Naive B cell (primary cell): ENCODE measurements at regions not wholly inside any gene's neighbourhood (a gene's known extent, or its start where the extent isn't known, plus 50 kb on each side); places are given as distances from the start of the nearest gene placed in this dataset.
"Not testable (repeated sequence)": the region's sequence is repeated elsewhere in the genome, so short reads cannot be mapped to it uniquely, and the experiment has no call there.

Source experiments
- ATAC-seq, 2 donors: fragments of 150-1000 bp; cut with Tn5 transposase; 2 replicates each; pipeline ENCODE4 v1.10.0; 2021; ENCODE audit warnings: low read depth in 2 of 2, mild to moderate bottlenecking in 2 of 2, moderate library complexity in 2 of 2
- DNase-seq: peaks from one replicate; pipeline ENCODE4 v3.0.0; 2022
- H3K27ac Mint-ChIP-seq, 6 donors: one replicate each; pipeline ENCODE4 v1.8.0; 2020 to 2022; ENCODE audit warnings: mild to moderate bottlenecking in 6 of 6, mixed read lengths in 6 of 6, moderate library complexity in 5 of 6, inconsistent platforms in 2 of 6
- H3K27me3 Mint-ChIP-seq, 3 donors: one replicate each; pipeline ENCODE4 v1.8.0; 2021 to 2022; ENCODE audit warnings: mixed read lengths in 3 of 3, mild to moderate bottlenecking in 1 of 3
- H3K36me3 Mint-ChIP-seq, 2 donors: one replicate each; pipeline ENCODE4 v1.8.0; 2020 to 2022; ENCODE audit warnings: mixed read lengths in 2 of 2, inconsistent platforms in 1 of 2, mild to moderate bottlenecking in 1 of 2
- H3K4me1 Mint-ChIP-seq, 3 donors: one replicate each; pipeline ENCODE4 v1.8.0; 2020 to 2022; ENCODE audit warnings: mixed read lengths in 3 of 3, inconsistent platforms in 1 of 3, mild to moderate bottlenecking in 1 of 3, moderate library complexity in 1 of 3
- H3K4me3 Mint-ChIP-seq, 8 donors: one replicate each; pipeline ENCODE4 v1.8.0; 2020 to 2022; ENCODE audit warnings: mild to moderate bottlenecking in 8 of 8, mixed read lengths in 8 of 8, moderate library complexity in 8 of 8, inconsistent platforms in 2 of 8
- H3K9me3 Mint-ChIP-seq, 7 donors: one replicate each; pipeline ENCODE4 v1.8.0; 2020 to 2022; ENCODE audit warnings: mixed read lengths in 7 of 7, mild to moderate bottlenecking in 5 of 7, inconsistent platforms in 2 of 7, moderate library complexity in 1 of 7

GRCh38 chr6:98041056-98041455 lies 758.0 kb upstream of the MMS22L start:
- Mint-ChIP-seq H3K9me3 (no peaks in the 10 kb centered on the region), H3K27me3 (peaks cover 0 to 6% (median 0%) of the 10 kb centered on the region in 3 donors), H3K27ac (no peak overlapping the region), H3K4me1 (no peaks in the 10 kb centered on the region), H3K36me3 (no peaks in the 10 kb centered on the region), H3K4me3 (no peak overlapping the region)
- ATAC-seq (no peak), DNase-seq (no peak)

GRCh38 chr6:98041921-98042320 lies 758.9 kb upstream of the MMS22L start:
- no peak for ATAC-seq
- Mint-ChIP-seq H3K36me3 (no peaks in the 10 kb centered on the region), H3K4me3 (peak overlapping the region in 1 of 8 donors; percentile 29), H3K27me3 (peaks cover 0 to 6% (median 0%) of the 10 kb centered on the region in 3 donors), H3K27ac (no peak overlapping the region), H3K4me1 (no peaks in the 10 kb centered on the region), H3K9me3 (no peaks in the 10 kb centered on the region)
- no peak for DNase-seq

GRCh38 chr6:98044151-98044561 lies 761.1 kb upstream of the MMS22L start:
- ATAC-seq (no peak), DNase-seq (no peak)
- no peak overlapping the region for H3K4me3 Mint-ChIP-seq
- H3K4me1 Mint-ChIP-seq: no peaks in the 10 kb centered on the region
- H3K9me3 Mint-ChIP-seq: peaks cover 0 to 4% (median 0%) of the 10 kb centered on the region in 7 donors
- H3K27me3 Mint-ChIP-seq: peaks cover 0 to 6% (median 0%) of the 10 kb centered on the region in 3 donors
- no peak overlapping the region for H3K27ac Mint-ChIP-seq
- H3K36me3 Mint-ChIP-seq: no peaks in the 10 kb centered on the region

GRCh38 chr6:98044791-98045470 lies 761.9 kb upstream of the MMS22L start:
- Mint-ChIP-seq H3K27ac (no peak overlapping the region), H3K4me3 (no peak overlapping the region), H3K9me3 (peaks cover 0 to 4% (median 0%) of the 10 kb centered on the region in 7 donors), H3K27me3 (peaks cover 0 to 6% (median 0%) of the 10 kb centered on the region in 3 donors), H3K4me1 (no peaks in the 10 kb centered on the region), H3K36me3 (no peaks in the 10 kb centered on the region)
- DNase-seq: no peak
- no peak for ATAC-seq

- H3K9me3 Mint-ChIP-seq: peaks cover 0 to 4% (median 0%) of the 10 kb centered on the region in 7 donors
- no peak overlapping the region for H3K4me3 Mint-ChIP-seq
- no peaks in the 10 kb centered on the region for H3K36me3 Mint-ChIP-seq
- no peak overlapping the region for H3K27ac Mint-ChIP-seq
- DNase-seq (no peak), ATAC-seq (no peak)
- H3K27me3 Mint-ChIP-seq: no peaks in the 10 kb centered on the region
- no peaks in the 10 kb centered on the region for H3K4me1 Mint-ChIP-seq
Measured at GRCh38 chr6:98047164-98047563, 764.1 kb upstream of the MMS22L start.

GRCh38 chr6:98047871-98048270 lies 764.9 kb upstream of the MMS22L start:
- peaks cover 0 to 4% (median 0%) of the 10 kb centered on the region in 7 donors for H3K9me3 Mint-ChIP-seq
- H3K27ac Mint-ChIP-seq: no peak overlapping the region
- H3K27me3 Mint-ChIP-seq: no peaks in the 10 kb centered on the region
- no peak for ATAC-seq
- H3K36me3 Mint-ChIP-seq: no peaks in the 10 kb centered on the region
- no peak overlapping the region for H3K4me3 Mint-ChIP-seq
- no peaks in the 10 kb centered on the region for H3K4me1 Mint-ChIP-seq
- no peak for DNase-seq

GRCh38 chr6:98054453-98054852 lies 771.4 kb upstream of the MMS22L start:
- Mint-ChIP-seq H3K9me3 (peaks cover 0 to 2% (median 0%) of the 10 kb centered on the region in 7 donors), H3K27ac (no peak overlapping the region), H3K27me3 (no peaks in the 10 kb centered on the region), H3K4me1 (no peaks in the 10 kb centered on the region), H3K4me3 (no peak overlapping the region), H3K36me3 (no peaks in the 10 kb centered on the region)
- DNase-seq (no peak), ATAC-seq (no peak)

- no peaks in the 10 kb centered on the region for H3K27me3 Mint-ChIP-seq
- peaks cover 0 to 2% (median 0%) of the 10 kb centered on the region in 7 donors for H3K9me3 Mint-ChIP-seq
- H3K27ac Mint-ChIP-seq: peak overlapping the region in 1 of 6 donors; percentile 4
- no peaks in the 10 kb centered on the region for H3K36me3 Mint-ChIP-seq
- no peaks in the 10 kb centered on the region for H3K4me1 Mint-ChIP-seq
- H3K4me3 Mint-ChIP-seq: no peak overlapping the region
- ATAC-seq (no peak), DNase-seq (no peak)
Measured at GRCh38 chr6:98056955-98057354, 773.9 kb upstream of the MMS22L start.

GRCh38 chr6:98067375-98067774 lies 767.0 kb upstream of the POU3F2 start:
- H3K9me3 Mint-ChIP-seq: peaks cover 0 to 15% (median 0%) of the 10 kb centered on the region in 7 donors
- H3K27ac Mint-ChIP-seq: no peak overlapping the region
- no peaks in the 10 kb centered on the region for H3K36me3 Mint-ChIP-seq
- H3K4me3 Mint-ChIP-seq: no peak overlapping the region
- no peaks in the 10 kb centered on the region for H3K27me3 Mint-ChIP-seq
- DNase-seq (no peak), ATAC-seq (no peak)
- no peaks in the 10 kb centered on the region for H3K4me1 Mint-ChIP-seq

GRCh38 chr6:98088537-98088936 lies 745.8 kb upstream of the POU3F2 start:
- not testable (repeated sequence) for H3K27me3 Mint-ChIP-seq, DNase-seq, H3K36me3 Mint-ChIP-seq, H3K4me1 Mint-ChIP-seq, H3K27ac Mint-ChIP-seq, H3K4me3 Mint-ChIP-seq, ATAC-seq
- H3K9me3 Mint-ChIP-seq: peaks cover 0 to 18% (median 4%) of the 10 kb centered on the region in 7 donors

GRCh38 chr6:98092331-98092730 lies 742.0 kb upstream of the POU3F2 start:
- Mint-ChIP-seq H3K4me1 (no peaks in the 10 kb centered on the region), H3K4me3 (no peak overlapping the region), H3K36me3 (no peaks in the 10 kb centered on the region), H3K27ac (no peak overlapping the region), H3K9me3 (peaks cover 0 to 11% (median 0%) of the 10 kb centered on the region in 7 donors), H3K27me3 (no peaks in the 10 kb centered on the region)
- DNase-seq (no peak), ATAC-seq (no peak)

- DNase-seq: no peak
- no peak overlapping the region for H3K27ac Mint-ChIP-seq
- ATAC-seq: no peak
- no peaks in the 10 kb centered on the region for H3K27me3 Mint-ChIP-seq
- no peak overlapping the region for H3K4me3 Mint-ChIP-seq
- no peaks in the 10 kb centered on the region for H3K36me3 Mint-ChIP-seq
- peaks cover 0 to 4% (median 0%) of the 10 kb centered on the region in 7 donors for H3K9me3 Mint-ChIP-seq
- H3K4me1 Mint-ChIP-seq: no peaks in the 10 kb centered on the region
Measured at GRCh38 chr6:98094696-98095095, 739.7 kb upstream of the POU3F2 start.

GRCh38 chr6:98107801-98108200 lies 726.6 kb upstream of the POU3F2 start:
- DNase-seq (no peak), ATAC-seq (no peak)
- no peak overlapping the region for H3K27ac Mint-ChIP-seq
- no peaks in the 10 kb centered on the region for H3K36me3 Mint-ChIP-seq
- no peak overlapping the region for H3K4me3 Mint-ChIP-seq
- no peaks in the 10 kb centered on the region for H3K27me3 Mint-ChIP-seq
- H3K9me3 Mint-ChIP-seq: peaks cover 3 to 21% (median 7%) of the 10 kb centered on the region in 7 donors
- no peaks in the 10 kb centered on the region for H3K4me1 Mint-ChIP-seq

GRCh38 chr6:98116455-98116854 lies 717.9 kb upstream of the POU3F2 start:
- ATAC-seq (no peak), DNase-seq (no peak)
- Mint-ChIP-seq H3K4me3 (no peak overlapping the region), H3K27me3 (no peaks in the 10 kb centered on the region), H3K9me3 (peaks cover 0 to 5% (median 0%) of the 10 kb centered on the region in 7 donors), H3K36me3 (no peaks in the 10 kb centered on the region), H3K4me1 (no peaks in the 10 kb centered on the region), H3K27ac (no peak overlapping the region)
